Sigmoid colon (tissue), 6 donors: ENCODE measurements at regions not wholly inside any gene's neighbourhood (a gene's known extent, or its start where the extent isn't known, plus 50 kb on each side); places are given as distances from the start of the nearest gene placed in this dataset.
A peak's percentile ranks its signal among the peaks of the same experiment; 100 is the strongest.

ENCODE experiments used
- DNase-seq: peaks from one replicate; pipeline ENCODE4 v3.0.0-alpha.2; 2019
- H3K27ac ChIP-seq, 4 donors: fragments of 200-600 bp; sonication (generic); one replicate each; pipeline ENCODE4 v1.5.1; 2016 to 2019; ENCODE audit warnings: mild to moderate bottlenecking in 1 of 4
- H3K27me3 ChIP-seq, 3 donors: fragments of 200-600 bp; sonication (generic); one replicate each; pipeline ENCODE4 v1.5.1; 2019; ENCODE audit warnings: mild to moderate bottlenecking in 1 of 3
- H3K36me3 ChIP-seq, 4 donors: fragments of 200-600 bp; sonication (generic); one replicate each; pipeline ENCODE4 v1.5.1; 2016 to 2019
- H3K4me1 ChIP-seq, 4 donors: fragments of 200-600 bp; sonication (generic); one replicate each; pipeline ENCODE4 v1.5.1; 2017 to 2019
- H3K4me3 ChIP-seq, 4 donors: fragments of 200-600 bp; sonication (generic); one replicate each; pipeline ENCODE4 v1.5.1; 2017 to 2019; ENCODE audit warnings: mild to moderate bottlenecking in 2 of 4, moderate library complexity in 1 of 4
- H3K9me3 ChIP-seq, 4 donors: fragments of 200-600 bp in 3 of 4; sonication (generic) in 3 of 4; one replicate each; pipeline versions ENCODE4 v1.5.1 to v1.6.1; 2013 to 2019
- EP300 ChIP-seq, 4 donors: sonication (generic); formaldehyde crosslinking; IDR thresholded peaks; one replicate each; pipeline ENCODE4 v1.6.1; 2017; ENCODE audit warnings: antibody characterized with exemption in 4 of 4
- POLR2A ChIP-seq, 2 donors: fragments of 450-650 bp; IDR thresholded peaks; one replicate each; pipeline ENCODE4 v1.6.1; 2016; ENCODE audit warnings: antibody characterized with exemption in 2 of 2, mild to moderate bottlenecking in 2 of 2, moderate library complexity in 2 of 2
- POLR2AphosphoS5 ChIP-seq, 4 donors: sonication (generic); formaldehyde crosslinking; IDR thresholded peaks; one replicate each; pipeline ENCODE4 v1.6.1; 2017; ENCODE audit warnings: antibody characterized with exemption in 4 of 4
- WGBS, 2 donors: extraction: QIAGEN DNeasy Blood & Tissue Kit; methylation state at CpG; one replicate each; pipeline ENCODE4 v1.1.7; 2013; 5-methylcytosine and 5-hydroxymethylcytosine counted together
- intact Hi-C: fragments of 100-400 bp; cut with DNase I; formaldehyde crosslinking; loops from one replicate; pipeline ENCODE4 v1.15.1; 2023
- TF ChIP-seq, protein P1 (sequence below), 4 experiments: fragments of 450-650 bp in 3 of 4; fragments of 200-600 bp in 1 of 4; IDR thresholded peaks; one replicate each; pipeline ENCODE4 v1.5.1; 2016 to 2019; ENCODE audit warnings: antibody characterized with exemption in 4 of 4, mild to moderate bottlenecking in 3 of 4, moderate library complexity in 2 of 4
- donor health status: healthy with polysubstance abuse.
- donor health status: healthy.

DNA sequence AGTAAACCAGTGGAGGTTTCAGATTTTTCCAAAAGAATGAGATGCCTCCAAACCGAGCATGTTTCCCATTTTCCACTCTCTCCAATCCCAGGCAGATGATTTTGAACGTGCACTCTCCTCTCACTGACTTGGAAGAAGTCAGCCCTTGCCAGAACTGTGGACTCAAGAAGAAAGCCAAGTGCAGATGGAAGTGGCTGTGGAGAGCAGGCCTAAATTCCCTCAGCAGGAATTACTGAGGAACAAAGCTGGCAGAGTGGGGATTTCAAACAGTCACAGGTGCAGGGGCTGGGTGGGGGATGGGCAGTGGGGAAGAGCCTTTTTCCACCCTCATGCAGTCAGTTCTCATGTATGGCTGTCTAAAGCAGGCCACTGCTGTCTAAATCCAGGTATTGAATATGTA is 55.3 kb downstream of the PABIR2 start:
- intact Hi-C loops: no loop called here
- H3K4me3 ChIP-seq: no peak overlapping the region
- WGBS, 2 donors: 65 to 72% methylated on average over 2 of the region's 2 CpGs

DNA sequence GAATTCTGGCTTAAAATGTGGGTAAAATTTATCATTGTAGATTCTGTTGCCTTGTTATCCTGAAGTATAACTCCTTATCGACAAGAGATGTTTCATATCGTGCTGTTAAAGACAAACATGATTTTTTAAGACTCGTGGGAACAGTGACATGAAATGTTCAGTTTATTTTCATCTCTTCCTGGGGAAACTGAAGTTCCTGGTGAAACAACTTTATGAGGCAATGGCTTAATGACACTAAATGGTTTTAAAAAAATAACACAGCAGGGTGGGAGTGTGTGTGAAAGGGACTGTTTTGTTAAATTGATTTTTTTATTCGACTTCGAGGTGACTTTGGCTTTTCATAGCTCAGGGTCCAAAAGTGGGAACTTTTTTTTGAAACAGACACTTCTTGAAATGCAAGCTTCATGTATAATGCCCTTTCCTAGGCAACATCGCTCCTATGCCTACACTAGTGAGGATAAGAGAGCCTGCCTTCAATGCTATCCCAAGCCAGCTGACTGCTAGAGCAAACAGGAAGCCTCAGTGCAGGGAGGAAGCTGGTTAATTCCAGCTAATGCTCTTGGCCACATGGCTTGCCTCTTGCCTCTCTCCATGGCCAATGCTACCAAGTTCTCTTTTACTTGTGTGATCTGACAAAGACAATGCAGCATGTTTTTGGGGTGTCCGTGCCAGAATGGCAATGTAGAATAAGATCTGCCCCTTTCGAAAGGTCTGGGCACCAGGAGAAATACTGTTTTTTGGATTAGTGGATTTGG is 57.8 kb downstream of the PABIR2 start:
- Histone ChIP-seq H3K9me3 (no peaks in the 10 kb centered on the region), H3K27ac (no peak overlapping the region), H3K36me3 (no peaks in the 10 kb centered on the region), H3K4me1 (peaks cover 0 to 30% (median 7%) of the 10 kb centered on the region in 4 donors), H3K27me3 (no peaks in the 10 kb centered on the region), H3K4me3 (no peak overlapping the region)
- intact Hi-C loops: no loop called here
- DNase-seq: no peak
- WGBS, 2 donors: 36 to 57% methylated on average over 8 of the region's 8 CpGs
- TF ChIP-seq, protein P1, sequence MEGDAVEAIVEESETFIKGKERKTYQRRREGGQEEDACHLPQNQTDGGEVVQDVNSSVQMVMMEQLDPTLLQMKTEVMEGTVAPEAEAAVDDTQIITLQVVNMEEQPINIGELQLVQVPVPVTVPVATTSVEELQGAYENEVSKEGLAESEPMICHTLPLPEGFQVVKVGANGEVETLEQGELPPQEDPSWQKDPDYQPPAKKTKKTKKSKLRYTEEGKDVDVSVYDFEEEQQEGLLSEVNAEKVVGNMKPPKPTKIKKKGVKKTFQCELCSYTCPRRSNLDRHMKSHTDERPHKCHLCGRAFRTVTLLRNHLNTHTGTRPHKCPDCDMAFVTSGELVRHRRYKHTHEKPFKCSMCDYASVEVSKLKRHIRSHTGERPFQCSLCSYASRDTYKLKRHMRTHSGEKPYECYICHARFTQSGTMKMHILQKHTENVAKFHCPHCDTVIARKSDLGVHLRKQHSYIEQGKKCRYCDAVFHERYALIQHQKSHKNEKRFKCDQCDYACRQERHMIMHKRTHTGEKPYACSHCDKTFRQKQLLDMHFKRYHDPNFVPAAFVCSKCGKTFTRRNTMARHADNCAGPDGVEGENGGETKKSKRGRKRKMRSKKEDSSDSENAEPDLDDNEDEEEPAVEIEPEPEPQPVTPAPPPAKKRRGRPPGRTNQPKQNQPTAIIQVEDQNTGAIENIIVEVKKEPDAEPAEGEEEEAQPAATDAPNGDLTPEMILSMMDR (IDR thresholded peaks at IDR 0.05): no peak
- TF ChIP-seq POLR2A (IDR thresholded peaks at IDR 0.05) (no peak), EP300 (IDR thresholded peaks at IDR 0.05) (no peak), POLR2AphosphoS5 (IDR thresholded peaks at IDR 0.05) (no peak)

More for the DNA sequence above, 55.3 kb downstream of the PABIR2 start:
- DNase-seq: no peak
- Histone ChIP-seq H3K4me1 (peaks cover 0 to 18% (median 5%) of the 10 kb centered on the region in 4 donors), H3K36me3 (no peaks in the 10 kb centered on the region), H3K27ac (no peak overlapping the region), H3K27me3 (no peaks in the 10 kb centered on the region), H3K9me3 (no peaks in the 10 kb centered on the region)
- TF ChIP-seq EP300 (IDR thresholded peaks at IDR 0.05) (no peak), POLR2AphosphoS5 (IDR thresholded peaks at IDR 0.05) (no peak), POLR2A (IDR thresholded peaks at IDR 0.05) (no peak)
- TF ChIP-seq, protein P1 (IDR thresholded peaks at IDR 0.05): no peak

DNA sequence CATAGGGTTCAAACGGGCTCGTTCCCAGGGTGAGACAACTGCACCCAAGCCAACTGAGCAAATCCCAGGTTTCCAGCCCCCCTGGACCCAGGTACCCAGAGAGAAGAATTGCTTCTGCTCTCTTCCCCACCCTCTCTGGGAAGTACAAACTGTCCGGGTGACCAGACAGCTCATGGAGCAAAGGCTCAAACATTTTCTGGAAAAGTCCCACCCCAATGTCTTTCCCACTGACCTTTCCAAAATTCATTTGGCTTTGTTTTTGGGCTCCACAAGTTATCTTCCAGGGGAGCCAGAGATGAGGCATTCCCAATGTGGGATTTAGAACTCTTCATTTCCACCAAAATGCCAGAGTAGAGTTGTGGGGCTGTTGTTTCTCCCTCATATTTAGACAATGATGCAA is 58.6 kb downstream of the PABIR2 start:
- Histone ChIP-seq H3K9me3 (no peaks in the 10 kb centered on the region), H3K4me1 (peaks cover 0 to 34% (median 7%) of the 10 kb centered on the region in 4 donors), H3K4me3 (no peak overlapping the region), H3K27ac (peak overlapping the region in 1 of 4 donors; percentile 40), H3K36me3 (no peaks in the 10 kb centered on the region), H3K27me3 (no peaks in the 10 kb centered on the region)
- intact Hi-C loops: no loop called here
- TF ChIP-seq POLR2AphosphoS5 (IDR thresholded peaks at IDR 0.05) (no peak), POLR2A (IDR thresholded peaks at IDR 0.05) (no peak), EP300 (IDR thresholded peaks at IDR 0.05) (no peak)
- TF ChIP-seq, protein P1 (IDR thresholded peaks at IDR 0.05): no peak
- WGBS, 2 donors: 66 to 74% methylated on average over 3 of the region's 3 CpGs
- no peak for DNase-seq

DNA sequence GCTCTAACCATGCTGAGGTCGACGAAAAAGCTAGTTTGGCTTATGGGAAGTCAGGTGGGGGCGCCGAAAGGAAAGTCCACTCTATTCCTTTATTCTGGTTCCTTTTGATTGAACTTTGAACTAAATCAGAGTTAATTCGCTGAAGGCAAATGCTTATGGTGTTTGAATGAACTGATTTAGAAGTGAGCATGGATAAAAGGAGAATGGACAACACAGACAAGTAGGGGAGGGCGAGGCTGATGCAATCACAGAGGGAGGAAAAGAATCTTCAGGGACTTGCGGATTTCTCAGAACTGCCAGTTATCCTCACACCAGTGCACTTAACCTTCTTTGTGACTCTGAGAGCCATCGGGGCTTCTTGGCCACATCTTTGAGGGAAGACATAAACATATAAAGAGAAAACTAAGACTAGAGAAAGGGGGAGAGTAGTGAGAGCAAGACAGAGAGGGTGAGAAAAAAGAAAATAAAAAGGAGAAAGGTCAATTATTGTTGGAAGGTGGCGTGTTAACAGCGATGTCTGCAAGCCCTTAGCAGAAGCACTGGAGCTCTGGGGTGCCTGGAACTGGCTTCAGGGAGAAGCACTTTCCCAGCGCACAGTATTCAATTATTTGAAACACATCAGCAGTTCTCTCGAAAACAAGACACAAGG is 59.2 kb downstream of the PABIR2 start:
- intact Hi-C loops: no loop called here
- no peak for TF ChIP-seq POLR2AphosphoS5 (IDR thresholded peaks at IDR 0.05)
- no peak for TF ChIP-seq POLR2A (IDR thresholded peaks at IDR 0.05)
- TF ChIP-seq, protein P1 (IDR thresholded peaks at IDR 0.05): no peak
- TF ChIP-seq EP300 (IDR thresholded peaks at IDR 0.05): no peak
- Histone ChIP-seq H3K36me3 (no peaks in the 10 kb centered on the region), H3K27me3 (no peaks in the 10 kb centered on the region), H3K4me3 (no peak overlapping the region), H3K9me3 (no peaks in the 10 kb centered on the region), H3K27ac (peak overlapping the region in 2 of 4 donors; percentile 7 to 40), H3K4me1 (peaks cover 0 to 34% (median 7%) of the 10 kb centered on the region in 4 donors)
- no peak for DNase-seq
- 80 to 81% methylated on average over 12 of the region's 12 CpGs for WGBS, 2 donors
